ENCODE measurements at regions not wholly inside any gene's neighbourhood (a gene's known extent, or its start where the extent isn't known, plus 50 kb on each side); places are given as distances from the start of the nearest gene placed in this dataset.

DNA sequence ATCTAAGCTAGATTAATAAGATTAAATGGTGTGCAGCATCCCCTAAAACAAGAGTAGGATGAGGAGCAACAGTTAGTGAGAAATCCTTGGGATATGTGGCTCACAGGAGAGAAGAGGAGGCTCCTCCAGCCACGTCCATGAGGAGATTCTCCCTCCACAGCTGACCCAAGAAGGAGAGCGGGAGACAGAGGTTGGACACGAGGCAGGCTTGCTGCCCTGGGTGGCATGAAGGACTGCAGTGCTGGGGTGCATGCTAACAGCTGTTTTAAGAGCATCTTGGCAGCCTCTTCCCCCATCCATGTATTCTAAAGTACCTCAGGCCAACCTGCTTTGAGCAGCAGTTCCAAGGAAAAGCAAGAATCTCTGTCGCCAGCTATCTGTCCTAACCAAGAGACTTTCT lies 284.4 kb upstream of the B3GAT1 start:
- intact Hi-C loops (cut with DNase I), result no loop called here
- no peak for ATAC-seq
- Histone ChIP-seq H3K4me1 (no peaks in the 10 kb centered on the region), H3K9me3 (no peaks in the 10 kb centered on the region), H3K27ac (no peak overlapping the region), H3K27me3 (no peaks in the 10 kb centered on the region), H3K36me3 (no peaks in the 10 kb centered on the region), H3K4me3 (no peak overlapping the region)
- WGBS (ENCODE audit: insufficient coverage, low coverage, low lambda C conversion rate, missing lambda C conversion rate), result 53% methylated on average over 2 of the region's 4 CpGs
- TF ChIP-seq, protein P1, sequence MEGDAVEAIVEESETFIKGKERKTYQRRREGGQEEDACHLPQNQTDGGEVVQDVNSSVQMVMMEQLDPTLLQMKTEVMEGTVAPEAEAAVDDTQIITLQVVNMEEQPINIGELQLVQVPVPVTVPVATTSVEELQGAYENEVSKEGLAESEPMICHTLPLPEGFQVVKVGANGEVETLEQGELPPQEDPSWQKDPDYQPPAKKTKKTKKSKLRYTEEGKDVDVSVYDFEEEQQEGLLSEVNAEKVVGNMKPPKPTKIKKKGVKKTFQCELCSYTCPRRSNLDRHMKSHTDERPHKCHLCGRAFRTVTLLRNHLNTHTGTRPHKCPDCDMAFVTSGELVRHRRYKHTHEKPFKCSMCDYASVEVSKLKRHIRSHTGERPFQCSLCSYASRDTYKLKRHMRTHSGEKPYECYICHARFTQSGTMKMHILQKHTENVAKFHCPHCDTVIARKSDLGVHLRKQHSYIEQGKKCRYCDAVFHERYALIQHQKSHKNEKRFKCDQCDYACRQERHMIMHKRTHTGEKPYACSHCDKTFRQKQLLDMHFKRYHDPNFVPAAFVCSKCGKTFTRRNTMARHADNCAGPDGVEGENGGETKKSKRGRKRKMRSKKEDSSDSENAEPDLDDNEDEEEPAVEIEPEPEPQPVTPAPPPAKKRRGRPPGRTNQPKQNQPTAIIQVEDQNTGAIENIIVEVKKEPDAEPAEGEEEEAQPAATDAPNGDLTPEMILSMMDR (IDR thresholded peaks at IDR 0.05), result no peak
- no peak for TF ChIP-seq POLR2A (IDR thresholded peaks at IDR 0.05)
- no peak for DNase-seq

DNA sequence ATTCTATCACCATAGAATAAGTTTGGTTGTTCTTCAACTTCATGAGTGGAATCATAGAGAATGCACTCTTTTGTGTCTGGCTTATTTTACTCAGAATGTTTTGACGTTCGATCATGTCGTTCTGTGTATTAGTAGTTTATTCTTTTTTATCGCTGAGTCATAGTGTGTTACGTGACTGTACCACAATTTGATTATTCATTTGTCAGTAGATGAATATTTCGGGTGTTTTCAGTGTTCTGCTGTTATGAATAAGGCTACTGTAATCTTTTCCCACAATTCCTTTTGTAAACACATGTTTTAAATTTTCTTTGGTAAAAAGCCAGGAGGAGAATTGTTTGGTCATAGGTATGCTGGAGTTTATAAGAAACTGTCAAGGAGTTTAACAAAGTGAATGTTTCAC lies 279.9 kb upstream of the B3GAT1 start:
- 68% methylated on average over 6 of the region's 6 CpGs for WGBS (ENCODE audit: insufficient coverage, low coverage, low lambda C conversion rate, missing lambda C conversion rate)
- H3K4me3 ChIP-seq, result no peak overlapping the region
- no peak overlapping the region for H3K27ac ChIP-seq
- no peaks in the 10 kb centered on the region for H3K9me3 ChIP-seq
- ATAC-seq (no peak), DNase-seq (no peak)
- H3K36me3 ChIP-seq, result no peaks in the 10 kb centered on the region
- TF ChIP-seq, protein P1 (IDR thresholded peaks at IDR 0.05), result no peak
- TF ChIP-seq POLR2A (IDR thresholded peaks at IDR 0.05), result no peak
- H3K27me3 ChIP-seq, result no peaks in the 10 kb centered on the region
- intact Hi-C loops (cut with DNase I), result no loop called here
- H3K4me1 ChIP-seq, result no peaks in the 10 kb centered on the region

DNA sequence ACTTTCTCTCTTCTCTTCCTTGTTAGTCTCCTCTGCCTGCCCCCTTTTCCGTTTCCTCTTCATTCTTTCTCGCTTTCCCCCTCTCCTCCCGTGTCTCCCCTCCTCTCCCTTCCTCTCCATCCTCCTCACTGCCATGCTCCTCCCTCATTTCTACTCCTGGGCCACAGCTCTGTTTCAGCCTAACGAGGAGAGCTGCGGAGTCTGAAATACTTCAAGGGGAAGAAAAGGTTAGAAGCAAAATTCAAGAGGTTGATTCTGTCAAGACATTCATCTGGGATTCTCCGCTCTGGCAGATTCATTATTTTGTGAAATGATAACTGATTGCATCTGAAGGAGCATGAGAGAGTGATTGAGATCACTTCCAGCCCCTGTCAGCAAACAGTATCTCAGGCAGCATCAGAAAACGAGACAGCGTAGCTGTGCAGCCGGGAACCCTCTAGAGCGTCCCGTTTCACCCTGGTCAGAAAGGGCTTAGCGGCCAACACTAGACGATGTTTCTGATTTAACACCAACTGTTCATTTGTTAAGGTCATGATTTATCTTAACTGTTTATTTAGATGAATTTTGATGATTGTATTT lies 279.3 kb upstream of the B3GAT1 start:
- Histone ChIP-seq H3K27ac (no peak overlapping the region), H3K27me3 (no peaks in the 10 kb centered on the region), H3K4me1 (no peaks in the 10 kb centered on the region), H3K9me3 (no peaks in the 10 kb centered on the region), H3K36me3 (no peaks in the 10 kb centered on the region), H3K4me3 (no peak overlapping the region)
- TF ChIP-seq, protein P1 (IDR thresholded peaks at IDR 0.05), result no peak
- TF ChIP-seq POLR2A (IDR thresholded peaks at IDR 0.05), result no peak
- ATAC-seq (no peak), DNase-seq (no peak)
- 66% methylated on average over 10 of the region's 13 CpGs for WGBS (ENCODE audit: insufficient coverage, low coverage, low lambda C conversion rate, missing lambda C conversion rate)
- intact Hi-C loops (cut with DNase I), result no loop called here

DNA sequence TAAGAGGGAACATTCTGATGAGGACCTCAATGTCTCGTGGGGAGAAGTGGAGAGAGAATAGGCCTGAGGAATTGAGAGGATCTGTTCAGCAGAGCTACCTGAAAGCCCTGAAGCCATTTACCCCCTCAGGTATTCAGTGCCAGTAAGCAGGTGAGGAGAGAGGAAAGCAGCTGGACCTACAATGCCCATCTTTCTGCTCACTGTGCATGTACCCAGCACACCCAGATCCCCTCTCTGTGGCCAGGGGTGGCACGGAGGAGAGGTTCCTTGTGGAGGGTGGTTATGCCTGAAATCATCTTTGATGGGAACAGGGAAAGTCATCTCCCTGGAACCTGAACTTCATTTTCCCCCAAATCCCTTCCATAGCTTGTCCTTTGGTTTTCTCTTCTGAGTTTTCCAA lies 277.8 kb upstream of the B3GAT1 start:
- Histone ChIP-seq H3K4me3 (no peak overlapping the region), H3K27ac (no peak overlapping the region), H3K27me3 (no peaks in the 10 kb centered on the region), H3K4me1 (no peaks in the 10 kb centered on the region), H3K9me3 (no peaks in the 10 kb centered on the region), H3K36me3 (no peaks in the 10 kb centered on the region)
- no peak for TF ChIP-seq POLR2A (IDR thresholded peaks at IDR 0.05)
- TF ChIP-seq, protein P1 (IDR thresholded peaks at IDR 0.05), result no peak
- intact Hi-C loops (cut with DNase I), result no loop called here
- no peak for ATAC-seq
- DNase-seq, result no peak
- WGBS (ENCODE audit: insufficient coverage, low coverage, low lambda C conversion rate, missing lambda C conversion rate), result 41% methylated on average over 2 of the region's 2 CpGs

DNA sequence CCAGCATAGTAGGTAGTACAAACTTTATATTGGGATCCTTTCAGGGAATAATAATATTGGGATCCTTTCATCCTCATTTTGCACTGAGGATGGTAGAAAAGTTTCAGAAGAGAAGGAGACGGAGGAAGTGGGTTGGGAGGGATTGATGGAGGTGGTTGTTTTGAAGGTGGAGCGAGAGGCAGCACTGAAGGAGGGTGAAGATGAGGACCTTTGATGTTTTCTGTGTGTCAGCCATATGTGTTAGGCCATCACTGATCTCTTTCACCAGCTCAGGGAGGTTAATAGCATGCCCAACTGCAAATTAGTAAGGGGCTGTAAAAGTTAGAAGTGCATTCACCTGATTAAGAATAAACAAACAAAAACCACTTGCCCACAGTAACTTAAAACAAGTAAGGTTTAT lies 275.5 kb upstream of the B3GAT1 start:
- no peaks in the 10 kb centered on the region for H3K9me3 ChIP-seq
- 77% methylated on average over 2 of the region's 2 CpGs for WGBS (ENCODE audit: insufficient coverage, low coverage, low lambda C conversion rate, missing lambda C conversion rate)
- H3K27me3 ChIP-seq, result no peaks in the 10 kb centered on the region
- ATAC-seq (no peak), DNase-seq (no peak)
- H3K4me1 ChIP-seq, result no peaks in the 10 kb centered on the region
- no peak overlapping the region for H3K4me3 ChIP-seq
- intact Hi-C loops (cut with DNase I), result no loop called here
- H3K36me3 ChIP-seq, result no peaks in the 10 kb centered on the region
- TF ChIP-seq, protein P1 (IDR thresholded peaks at IDR 0.05), result no peak
- TF ChIP-seq POLR2A (IDR thresholded peaks at IDR 0.05), result no peak
- H3K27ac ChIP-seq, result no peak overlapping the region

Measured in right lobe of liver (tissue), 6 donors.